K562 (cell line): ENCODE measurements at regions not wholly inside any gene's neighbourhood (a gene's known extent, or its start where the extent isn't known, plus 50 kb on each side); places are given as distances from the start of the nearest gene placed in this dataset.

Source experiments
- ADNP ChIP-seq: fragments of 200-800 bp; sonication (Bioruptor generic); IDR thresholded peaks from 2 replicates; pipeline ENCODE4 v1.6.1; 2016; ENCODE audit warnings: missing genetic modification characterization, missing compliant biosample characterization
- ARID2 ChIP-seq: fragments of 450-650 bp; IDR thresholded peaks from 2 replicates; pipeline ENCODE4 v1.6.1; 2017; ENCODE audit warnings: antibody characterized with exemption, mild to moderate bottlenecking
- ARNT ChIP-seq, 2 experiments: fragments of 450-650 bp; IDR thresholded peaks; 2 replicates each; pipeline ENCODE4 v1.6.1; 2016; ENCODE audit warnings: mild to moderate bottlenecking in 1 of 2
- CEBPZ ChIP-seq: fragments of 150-350 bp; IDR thresholded peaks from 2 replicates; pipeline ENCODE4 v1.6.1; 2014; ENCODE audit warnings: low read depth, mild to moderate bottlenecking, low read length, borderline replicate concordance
- CREM ChIP-seq: IDR thresholded peaks from 2 replicates; pipeline ENCODE4 v1.6.1; 2014; ENCODE audit warnings: antibody characterized with exemption, low read depth
- DEAF1 ChIP-seq: fragments of 450-650 bp; formaldehyde crosslinking; IDR thresholded peaks from 2 replicates; pipeline ENCODE4 v1.4.0; 2020; ENCODE audit warnings: mild to moderate bottlenecking, moderate library complexity
- KDM1A ChIP-seq, 2 experiments: fragments of 450-650 bp; IDR thresholded peaks; 2 replicates each; pipeline ENCODE4 v1.6.1; 2016; ENCODE audit warnings: mild to moderate bottlenecking in 2 of 2
- POLR2G ChIP-seq: fragments of 200-400 bp; formaldehyde crosslinking; IDR thresholded peaks from 2 replicates; pipeline ENCODE4 v1.6.1; 2017; ENCODE audit warnings: low read depth, mild to moderate bottlenecking, antibody characterized with exemption, low read length, moderate library complexity
- RBFOX2 ChIP-seq: fragments of 200-400 bp; formaldehyde crosslinking; IDR thresholded peaks from 2 replicates; pipeline ENCODE4 v1.6.1; 2017; ENCODE audit warnings: low read depth, mild to moderate bottlenecking, low read length, moderate library complexity
- SAFB ChIP-seq: fragments of 200-400 bp; formaldehyde crosslinking; IDR thresholded peaks from 2 replicates; pipeline ENCODE4 v1.6.1; 2017; ENCODE audit warnings: low read depth, low read length, borderline replicate concordance
- SAFB2 ChIP-seq: fragments of 200-400 bp; formaldehyde crosslinking; IDR thresholded peaks from 2 replicates; pipeline ENCODE4 v1.6.1; 2018; ENCODE audit warnings: borderline replicate concordance, low read length, low read depth, moderate library complexity; ENCODE audit not compliant: severe bottlenecking
- SMC3 ChIP-seq: conservative IDR thresholded peaks from 2 replicates; pipeline ENCODE4 v1.6.1; 2011; ENCODE audit warnings: low read depth, low read length, improper control_type of control experiment; ENCODE audit not compliant: insufficient read depth
- STAG1 ChIP-seq: sonication (generic); formaldehyde crosslinking; IDR thresholded peaks from 2 replicates; pipeline ENCODE4 v1.5.0; 2020; ENCODE audit warnings: missing genetic modification reagents, borderline replicate concordance
- TCF3 ChIP-seq: sonication (generic); formaldehyde crosslinking; IDR thresholded peaks from 2 replicates; pipeline ENCODE4 v1.4.0; 2020; ENCODE audit warnings: mild to moderate bottlenecking, missing genetic modification reagents
- TOE1 ChIP-seq, 2 experiments: fragments of 450-650 bp in 1 of 2; sonication (generic) in 1 of 2; formaldehyde crosslinking in 1 of 2; IDR thresholded peaks; 2 replicates each; pipeline versions ENCODE4 v1.7.1 to v1.8.0; 2016 to 2022; ENCODE audit warnings: borderline replicate concordance in 2 of 2, mild to moderate bottlenecking in 2 of 2, antibody characterized with exemption in 1 of 2, inconsistent platforms in 1 of 2, low read depth in 1 of 2, missing genetic modification reagents in 1 of 2, moderate library complexity in 1 of 2
- YY1 ChIP-seq, 3 experiments: IDR thresholded peaks; 2 replicates each; pipeline ENCODE4 v1.6.1; 2011; ENCODE audit warnings: low read length in 2 of 3, mild to moderate bottlenecking in 2 of 3, moderate library complexity in 2 of 3, borderline replicate concordance in 1 of 3, control low read depth in 1 of 3, low read depth in 1 of 3; ENCODE audit not compliant: insufficient read depth in 3 of 3, insufficient replicate concordance in 2 of 3, control insufficient read depth in 1 of 3, insufficient read length in 1 of 3; ENCODE audit errors: extremely low read depth in 1 of 3
- ZNF740 ChIP-seq, 3 experiments: fragments of 200-800 bp in 1 of 3; sonication (Bioruptor generic) in 1 of 3; sonication (generic) in 1 of 3; formaldehyde crosslinking in 1 of 3; IDR thresholded peaks; 2 replicates each; pipeline versions ENCODE4 v1.6.1 to v1.8.0; 2016 to 2022; ENCODE audit warnings: mild to moderate bottlenecking in 2 of 3, missing compliant biosample characterization in 2 of 3, missing genetic modification characterization in 2 of 3, missing genetic modification reagents in 1 of 3

- TF ChIP-seq CEBPZ (no peak), ZNF740 (CRISPR knock-in tag; IDR thresholded peaks at IDR 0.05) (no peak), ZNF740 (tag; IDR thresholded peaks at IDR 0.05) (no peak), SMC3 (peak; percentile 78), CREM (0 out of 2 replicates have a peak, but pooled peaks have one; percentile 10), POLR2G (0 out of 2 replicates have a peak, but pooled peaks have one; percentile 16), TCF3 (no peak), SAFB (no peak), YY1 (IDR thresholded peaks at IDR 0.05; ENCODE audit: borderline replicate concordance in 1 of 3, control insufficient read depth in 1 of 3, extremely low read depth in 1 of 3, insufficient read depth in 3 of 3, insufficient read length in 1 of 3, insufficient replicate concordance in 2 of 3, low read depth in 1 of 3, low read length in 2 of 3) (peak in 1 of 3 experiments; percentile 35), DEAF1 (0 out of 2 replicates have a peak, but pooled peaks have one; percentile 20), STAG1 (CRISPR knock-in tag) (peak; percentile 13; the same call in 1 of the 2 replicates), ARID2 (peak; percentile 88), TOE1 (IDR thresholded peaks at IDR 0.05; ENCODE audit: borderline replicate concordance) (no peak), TOE1 (CRISPR knock-in tag; IDR thresholded peaks at IDR 0.05; ENCODE audit: borderline replicate concordance, low read depth) (no peak), ADNP (tag) (no peak), RBFOX2 (peak; percentile 30; the same call in 1 of the 2 replicates), ARNT (IDR thresholded peaks at IDR 0.05) (0 out of 4 replicates have a peak, but pooled peaks of 1 of the 2 experiments have one; percentile 33), SAFB2 (no peak), KDM1A (IDR thresholded peaks at IDR 0.05) (peak in 1 of 2 experiments; percentile 14; a peak in 1 of 4 replicates)
Observed at GRCh38 chr12:34218193-34219045, 196.1 kb downstream of the ALG10 start (continued).
